HCT116 (cell line): ENCODE measurements at regions not wholly inside any gene's neighbourhood (a gene's known extent, or its start where the extent isn't known, plus 50 kb on each side); places are given as distances from the start of the nearest gene placed in this dataset.

Experiments
- ATAC-seq: fragments of 200-7000 bp; cut with Tn5 transposase; 2 replicates; pipeline ENCODE4 v1.9.1; 2020; ENCODE audit warnings: mild to moderate bottlenecking, moderate library complexity
- BruUV-seq: library from RNA; stranded (reverse); fragments of 400-500 nt; replicated peaks from 2 replicates; lab custom pipeline; 2021; lab: Mats Ljungman, UMichigan
- CTCF ChIA-PET: fragments of 300-600 bp; sonication (Branson Sonifier 250); formaldehyde crosslinking; loops from one replicate; lab custom pipeline; 2021; ENCODE audit warnings: antibody characterized with exemption; lab: Charles Lee
- POLR2A ChIA-PET: fragments of 300-600, 350-600 bp; sonication (Branson Sonifier 250); formaldehyde crosslinking; loops from one replicate; lab custom pipeline; 2021; ENCODE audit warnings: antibody characterized with exemption; lab: Charles Lee
- RAD21 ChIA-PET, 2 experiments: fragments of 300-600 bp; sonication (Branson Sonifier 250); formaldehyde crosslinking; loops; one replicate each; lab custom pipeline; 2023; ENCODE audit warnings: low total read pairs in 2 of 2; ENCODE audit not compliant: uncharacterized antibody in 2 of 2, unreplicated experiment in 2 of 2, low non-redundant PET in 1 of 2; lab: Charles Lee
- DNase-seq: peaks from one replicate; pipeline ENCODE4 v3.0.0-alpha.2; 2010; ENCODE audit warnings: low read depth, low spot score
- H2AFZ ChIP-seq: fragments of 200-600 bp; shearing (Covaris generic), sonication (generic); 2 replicates; pipeline ENCODE4 v1.6.1; 2017; ENCODE audit warnings: low read depth, mixed run types, mixed read lengths, antibody characterized with exemption, low read length; ENCODE audit not compliant: poor library complexity, severe bottlenecking
- H3K27ac ChIP-seq: 2 replicates; pipeline ENCODE4 v1.5.1; 2012; ENCODE audit warnings: low read depth, low read length
- H3K27me3 ChIP-seq: fragments of 200-600 bp; sonication (generic); 2 replicates; pipeline ENCODE4 v1.6.1; 2016; ENCODE audit warnings: mixed run types, low read length, mixed read lengths; ENCODE audit not compliant: insufficient read depth
- H3K36me3 ChIP-seq, 2 experiments: fragments of 200-500 bp in 1 of 2; fragments of 200-600 bp in 1 of 2; sonication (Bioruptor generic) in 1 of 2; sonication (generic) in 1 of 2; 2 replicates each; pipeline versions ENCODE4 v1.5.1 to v1.6.1; 2014 to 2016; ENCODE audit warnings: low read length in 2 of 2, inconsistent platforms in 1 of 2, mixed read lengths in 1 of 2, mixed run types in 1 of 2; ENCODE audit not compliant: insufficient read depth in 2 of 2, control insufficient read depth in 1 of 2
- H3K4me1 ChIP-seq, 2 experiments: fragments of 200-600 bp in 1 of 2; sonication (generic) in 1 of 2; 2 replicates each; pipeline versions ENCODE4 v1.5.1 to v1.6.1; 2012 to 2017; ENCODE audit warnings: low read length in 2 of 2, inconsistent platforms in 1 of 2, mild to moderate bottlenecking in 1 of 2, mixed read lengths in 1 of 2, mixed run types in 1 of 2, moderate library complexity in 1 of 2; ENCODE audit not compliant: insufficient read depth in 2 of 2, control insufficient read depth in 1 of 2
- H3K4me2 ChIP-seq: fragments of 200-600 bp; sonication (generic); 2 replicates; pipeline ENCODE4 v1.6.1; 2017; ENCODE audit warnings: mixed run types, low read length, mixed read lengths
- H3K4me3 ChIP-seq, 2 experiments: fragments of 200-600 bp in 1 of 2; sonication (generic) in 1 of 2; replicated peaks in 1 of 2; 2 replicates each; pipeline ENCODE4 v1.5.1; 2011 to 2016; ENCODE audit warnings: low read length in 2 of 2, control low read depth in 1 of 2, low read depth in 1 of 2, mild to moderate bottlenecking in 1 of 2, mixed read lengths in 1 of 2, mixed run types in 1 of 2
- H3K79me2 ChIP-seq: fragments of 200-600 bp; sonication (generic); 2 replicates; pipeline ENCODE4 v1.6.1; 2017; ENCODE audit warnings: mild to moderate bottlenecking, mixed run types, low read length, moderate library complexity, mixed read lengths; ENCODE audit not compliant: insufficient read depth
- H3K9ac ChIP-seq: fragments of 200-600 bp; sonication (generic); 2 replicates; pipeline ENCODE4 v1.6.1; 2016; ENCODE audit warnings: low read length, mixed read lengths
- H3K9me2 ChIP-seq: fragments of 200-600 bp; sonication (generic), shearing (Covaris generic); 2 replicates; pipeline ENCODE4 v1.6.1; 2017; ENCODE audit warnings: mixed run types, mild to moderate bottlenecking, moderate library complexity; ENCODE audit not compliant: insufficient read depth
- H3K9me3 ChIP-seq, 2 experiments: fragments of 200-500 bp in 1 of 2; fragments of 200-600 bp in 1 of 2; sonication (Bioruptor generic) in 1 of 2; sonication (generic) in 1 of 2; 2 replicates each; pipeline ENCODE4 v1.6.1; 2014 to 2017; ENCODE audit warnings: low read length in 2 of 2, mixed read lengths in 2 of 2, inconsistent platforms in 1 of 2, low read depth in 1 of 2, mild to moderate bottlenecking in 1 of 2, mixed run types in 1 of 2, moderate library complexity in 1 of 2; ENCODE audit not compliant: control insufficient read depth in 1 of 2, insufficient read depth in 1 of 2
- H4K20me1 ChIP-seq: fragments of 200-600 bp; sonication (generic), shearing (Covaris generic); 2 replicates; pipeline ENCODE4 v1.6.1; 2017; ENCODE audit warnings: mixed run types, mild to moderate bottlenecking, moderate library complexity; ENCODE audit not compliant: insufficient read depth
- EGR1 ChIP-seq: IDR thresholded peaks from 2 replicates; pipeline ENCODE4 v1.6.1; 2012; ENCODE audit warnings: low read depth
- EZH2phosphoT487 ChIP-seq: fragments of 200-600 bp; IDR thresholded peaks from 2 replicates; pipeline ENCODE4 v1.6.1; 2018; ENCODE audit warnings: antibody characterized with exemption, borderline replicate concordance
- FOSL1 ChIP-seq: IDR thresholded peaks from 2 replicates; pipeline ENCODE4 v1.6.1; 2012; ENCODE audit warnings: low read depth
- JUND ChIP-seq: IDR thresholded peaks from 2 replicates; pipeline ENCODE4 v1.6.1; 2012
- RAD21 ChIP-seq: IDR thresholded peaks from 2 replicates; pipeline ENCODE4 v1.6.1; 2012; ENCODE audit warnings: low read depth, mild to moderate bottlenecking
- SIN3A ChIP-seq: IDR thresholded peaks from 2 replicates; pipeline ENCODE4 v1.6.1; 2012; ENCODE audit warnings: low read depth
- SRF ChIP-seq: IDR thresholded peaks from 2 replicates; pipeline ENCODE4 v1.6.1; 2012; ENCODE audit warnings: low read depth
- TCF7L2 ChIP-seq: IDR thresholded peaks from 2 replicates; pipeline ENCODE4 v1.7.0; 2011; ENCODE audit warnings: borderline replicate concordance, inconsistent platforms; ENCODE audit not compliant: insufficient read depth, insufficient read length; ENCODE audit errors: extremely low read depth
- YY1 ChIP-seq: IDR thresholded peaks from 2 replicates; pipeline ENCODE4 v1.6.1; 2011; ENCODE audit warnings: low read length, low read depth, moderate library complexity, mild to moderate bottlenecking; ENCODE audit not compliant: insufficient replicate concordance; ENCODE audit errors: extremely low read depth
- ZFX ChIP-seq: fragments of 450-650 bp; IDR thresholded peaks from 2 replicates; pipeline ENCODE4 v1.6.1; 2017
- ZNF274 ChIP-seq: fragments of 200-500 bp; sonication (Bioruptor generic); IDR thresholded peaks from 2 replicates; pipeline ENCODE4 v1.6.1; 2014; ENCODE audit warnings: mild to moderate bottlenecking, low read depth, low read length, inconsistent platforms
- intact Hi-C: fragments of 100-400 bp; cut with micrococcal nuclease; formaldehyde crosslinking; loops from 2 replicates; pipeline ENCODE4 v1.10.0; 2022

GRCh38 chr7:156318426-156318825 is 322.1 kb upstream of the RNF32 start:
- no peaks in the 10 kb centered on the region for H3K9me2 ChIP-seq
- no peak overlapping the region for H2AFZ ChIP-seq
- BruUV-seq, result no TSS peak

DNA sequence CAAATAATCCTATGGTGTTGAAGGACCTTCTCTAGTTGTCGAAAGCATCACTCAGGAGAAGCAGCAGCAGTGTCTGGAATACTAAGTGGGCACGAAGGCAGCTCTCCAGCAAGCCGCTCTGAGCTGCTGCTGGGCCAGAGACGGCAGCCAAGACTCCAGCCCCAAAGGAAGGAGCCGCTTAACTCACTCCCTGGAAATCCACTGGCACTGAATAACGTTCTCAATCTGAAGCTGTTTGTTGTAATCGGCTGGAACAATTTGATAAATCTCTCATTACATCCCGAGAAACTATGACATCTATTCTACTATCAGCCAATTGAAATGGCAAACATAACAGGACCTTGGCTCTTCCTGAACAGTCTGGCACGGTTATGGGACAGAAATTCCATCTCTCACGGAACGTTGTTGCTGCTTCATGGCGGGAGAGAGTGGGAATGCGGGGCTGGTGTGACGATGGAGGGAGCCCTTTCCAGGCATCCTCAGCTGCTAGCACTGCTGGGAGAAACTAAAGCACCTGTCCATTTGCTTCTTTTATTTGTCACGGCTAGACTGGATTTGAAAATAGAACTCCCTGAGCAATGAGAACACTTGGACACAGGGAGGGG is 331.5 kb upstream of the RNF32 start:
- Histone ChIP-seq H3K9ac (no peak overlapping the region), H3K9me2 (no peaks in the 10 kb centered on the region), H2AFZ (no peak overlapping the region), H3K36me3 (no peaks in the 10 kb centered on the region), H4K20me1 (no peaks in the 10 kb centered on the region), H3K4me3 (no peak overlapping the region), H3K27me3 (peaks cover 20% of the 10 kb centered on the region), H3K79me2 (no peaks in the 10 kb centered on the region), H3K9me3 (no peaks in the 10 kb centered on the region), H3K27ac (no peak overlapping the region), H3K4me1 (no peaks in the 10 kb centered on the region), H3K4me2 (no peak overlapping the region)
- ATAC-seq (no peak), DNase-seq (no peak)
- ChIA-PET POLR2A (no interaction called here), RAD21 (no interaction called here), CTCF (no interaction called here)
- intact Hi-C loops, result no loop called here
- no TSS peak for BruUV-seq
- TF ChIP-seq ZFX (no peak), EGR1 (no peak), SRF (no peak), FOSL1 (no peak), TCF7L2 (no peak), EZH2phosphoT487 (no peak), JUND (no peak), ZNF274 (no peak)

More at GRCh38 chr7:156318426-156318825, 322.1 kb upstream of the RNF32 start:
- TF ChIP-seq FOSL1 (no peak), ZNF274 (no peak), SIN3A (no peak), RAD21 (no peak), YY1 (no peak), SRF (no peak), JUND (no peak)
- ChIA-PET POLR2A (no interaction called here), RAD21 (no interaction called here), CTCF (no interaction called here)
- 0 out of 2 replicates have a peak, but pooled peaks cover 4% of the 10 kb centered on the region for H3K27me3 ChIP-seq
- H4K20me1 ChIP-seq, result no peaks in the 10 kb centered on the region
- no peak overlapping the region for H3K4me3 ChIP-seq
- H3K9ac ChIP-seq, result no peak overlapping the region
- H3K79me2 ChIP-seq, result no peaks in the 10 kb centered on the region
- no peak overlapping the region for H3K4me2 ChIP-seq
- no peaks in the 10 kb centered on the region; a peak in 1 of 4 replicates for H3K36me3 ChIP-seq
- H3K9me3 ChIP-seq, result no peaks in the 10 kb centered on the region
- ATAC-seq (no peak), DNase-seq (no peak)
- no peaks in the 10 kb centered on the region for H3K4me1 ChIP-seq
- no peak overlapping the region for H3K27ac ChIP-seq
- intact Hi-C loops, result no loop called here
